GM08714 (cell line): ENCODE measurements at regions not wholly inside any gene's neighbourhood (a gene's known extent, or its start where the extent isn't known, plus 50 kb on each side); places are given as distances from the start of the nearest gene placed in this dataset.

Source experiments
- H3K4me3 ChIP-seq: fragments of 200-500 bp; sonication (Bioruptor generic); 2 replicates; pipeline ENCODE4 v1.5.1; 2014; ENCODE audit warnings: mild to moderate bottlenecking, low read length, inconsistent platforms
- ZNF274 ChIP-seq: IDR thresholded peaks from 2 replicates; pipeline ENCODE4 v1.6.1; 2012; ENCODE audit warnings: mild to moderate bottlenecking, low read depth, low read length

- H3K4me3 ChIP-seq, result no peak overlapping the region
- TF ChIP-seq ZNF274, result no peak
These were observed 58.8 kb upstream of the GPR26 start for GRCh38 chr10:123607386-123607785.

- H3K4me3 ChIP-seq, result no peak overlapping the region
- no peak for TF ChIP-seq ZNF274
These were observed 58.1 kb upstream of the GPR26 start for GRCh38 chr10:123608047-123608446.

- TF ChIP-seq ZNF274, result no peak
- H3K4me3 ChIP-seq, result no peak overlapping the region
These were observed 54.9 kb upstream of the GPR26 start for GRCh38 chr10:123611243-123611642.

GRCh38 chr10:123611876-123612275 is 54.3 kb upstream of the GPR26 start:
- no peak overlapping the region for H3K4me3 ChIP-seq
- TF ChIP-seq ZNF274, result no peak

- TF ChIP-seq ZNF274, result no peak
- H3K4me3 ChIP-seq, result no peak overlapping the region
These were observed 52.8 kb upstream of the GPR26 start for GRCh38 chr10:123613346-123613850.

GRCh38 chr10:123614888-123615287 is 51.3 kb upstream of the GPR26 start:
- no peak for TF ChIP-seq ZNF274
- H3K4me3 ChIP-seq, result no peak overlapping the region
